SU-DHL-6 (cell line): ENCODE measurements at regions not wholly inside any gene's neighbourhood (a gene's known extent, or its start where the extent isn't known, plus 50 kb on each side); places are given as distances from the start of the nearest gene placed in this dataset.

Experiments
- CTCF ChIP-seq: fragments of 200-600 bp; sonication (generic); IDR thresholded peaks from one replicate; pipeline ENCODE4 v1.5.1; 2017; ENCODE audit warnings: antibody characterized with exemption, mild to moderate bottlenecking, low read length, moderate library complexity; ENCODE audit not compliant: insufficient read depth, poor library complexity, severe bottlenecking
- EZH2phosphoT487 ChIP-seq: fragments of 200-600 bp; sonication (generic), shearing (Covaris generic); conservative IDR thresholded peaks from 2 replicates; pipeline ENCODE4 v1.6.1; 2018; ENCODE audit warnings: mild to moderate bottlenecking, antibody characterized with exemption, low read length, moderate library complexity, mixed read lengths

GRCh38 chr6:144711661-144712060, 426.5 kb downstream of the UTRN start:
- TF ChIP-seq CTCF (no peak), EZH2phosphoT487 (no peak)
